HG03354 (cell line): ENCODE measurements at regions not wholly inside any gene's neighbourhood (a gene's known extent, or its start where the extent isn't known, plus 50 kb on each side); places are given as distances from the start of the nearest gene placed in this dataset.
"Not testable (repeated sequence)": the region's sequence is repeated elsewhere in the genome, so short reads cannot be mapped to it uniquely, and the experiment has no call there.

ENCODE experiments used
- ATAC-seq: cut with Tn5 transposase; IDR thresholded peaks from one replicate; pipeline ENCODE4 v1.9.1; 2021; ENCODE audit warnings: mild to moderate bottlenecking; ENCODE audit not compliant: unreplicated experiment, poor library complexity, severe bottlenecking

GRCh38 chr4:170413951-170414350 is 324.2 kb upstream of the AADAT start:
- ATAC-seq = no peak

GRCh38 chr4:170400361-170400760 is 310.6 kb upstream of the AADAT start:
- no peak for ATAC-seq

- ATAC-seq = no peak
Observed at GRCh38 chr4:170399581-170400293, 310.0 kb upstream of the AADAT start.

GRCh38 chr4:170398218-170398617 is 308.5 kb upstream of the AADAT start:
- no peak for ATAC-seq

- ATAC-seq = no peak
Observed at GRCh38 chr4:170395773-170396172, 306.0 kb upstream of the AADAT start.

- peak; percentile 56 for ATAC-seq
Observed at GRCh38 chr4:170391066-170391740, 301.4 kb upstream of the AADAT start.

- ATAC-seq = no peak
Observed at GRCh38 chr4:170389411-170389810, 299.7 kb upstream of the AADAT start.

- no peak for ATAC-seq
Observed at GRCh38 chr4:170388255-170388654, 298.5 kb upstream of the AADAT start.

- ATAC-seq = no peak
Observed at GRCh38 chr4:170386971-170387370, 297.2 kb upstream of the AADAT start.

GRCh38 chr4:170386511-170386910 is 296.8 kb upstream of the AADAT start:
- no peak for ATAC-seq

GRCh38 chr4:170374770-170375169 is 285.0 kb upstream of the AADAT start:
- ATAC-seq = peak; percentile 99

- ATAC-seq = no peak
Observed at GRCh38 chr4:170348945-170349344, 259.2 kb upstream of the AADAT start.

GRCh38 chr4:170347191-170347590 is 257.4 kb upstream of the AADAT start:
- not testable (repeated sequence) for ATAC-seq

GRCh38 chr4:170339522-170339921 is 249.8 kb upstream of the AADAT start:
- no peak for ATAC-seq

- ATAC-seq = peak; percentile 94
Observed at GRCh38 chr4:170336238-170336775, 246.6 kb upstream of the AADAT start.

- ATAC-seq = peak; percentile 77
Observed at GRCh38 chr4:170325599-170325998, 235.8 kb upstream of the AADAT start.

GRCh38 chr4:170323623-170324022 is 233.9 kb upstream of the AADAT start:
- no peak for ATAC-seq

GRCh38 chr4:170307182-170307581 is 217.4 kb upstream of the AADAT start:
- no peak for ATAC-seq

- ATAC-seq = no peak
Observed at GRCh38 chr4:170306208-170306607, 216.5 kb upstream of the AADAT start.

- no peak for ATAC-seq
Observed at GRCh38 chr4:170305627-170306026, 215.9 kb upstream of the AADAT start.

GRCh38 chr4:170281027-170281426 is 191.3 kb upstream of the AADAT start:
- ATAC-seq = no peak
